Spleen (tissue), 7 donors: ENCODE measurements at regions not wholly inside any gene's neighbourhood (a gene's known extent, or its start where the extent isn't known, plus 50 kb on each side); places are given as distances from the start of the nearest gene placed in this dataset.

ENCODE experiments used
- POLR2A ChIP-seq, 3 donors: fragments of 450-650 bp; IDR thresholded peaks; one replicate each; pipeline ENCODE4 v1.5.1; 2017; ENCODE audit warnings: antibody characterized with exemption in 3 of 3, mild to moderate bottlenecking in 1 of 3
- POLR2AphosphoS5 ChIP-seq, 3 donors: sonication (generic); formaldehyde crosslinking; IDR thresholded peaks; one replicate each; pipeline ENCODE4 v1.5.1; 2017; ENCODE audit warnings: antibody characterized with exemption in 3 of 3
- TF ChIP-seq, protein P1 (sequence below), 11 experiments: fragments of 200-600 bp in 7 of 11; fragments of 450-650 bp in 4 of 11; sonication (generic) in 4 of 11; IDR thresholded peaks in 8 of 11; conservative IDR thresholded peaks in 3 of 11; 1 replicate in 7 of 11; 2 replicates in 4 of 11; pipeline versions ENCODE4 v1.4.0 to v1.8.0; 2016 to 2021; ENCODE audit warnings: antibody characterized with exemption in 11 of 11, inconsistent platforms in 4 of 11, mild to moderate bottlenecking in 1 of 11
- donor health status: DM: no; HTN: no; CAD: no; lungs with moderate emphysema.
- donor health status: DM: no; HTN: no; CAD: no.
- donor health status: DM: no; HTN: no; CAD: no.

DNA sequence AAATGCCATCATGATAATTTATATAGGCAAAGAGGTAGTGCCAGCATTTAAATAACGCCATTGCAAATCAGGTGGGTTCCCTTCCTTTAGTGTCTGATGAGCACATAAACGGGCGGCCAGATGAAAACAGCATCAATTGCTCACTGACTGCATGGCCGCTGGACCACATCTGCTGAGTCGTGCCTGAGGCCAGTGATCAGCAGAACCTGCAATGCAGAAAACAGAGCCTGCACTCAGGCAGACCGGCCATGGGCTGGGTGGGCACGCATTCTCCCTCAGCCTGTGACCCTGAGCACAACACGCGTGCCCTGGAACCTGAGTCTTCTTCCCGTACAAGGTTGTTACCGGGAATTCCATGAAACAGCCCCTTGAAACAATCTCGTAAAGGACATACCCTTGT lies 144.0 kb upstream of the THBS2 start:
- TF ChIP-seq, protein P1, sequence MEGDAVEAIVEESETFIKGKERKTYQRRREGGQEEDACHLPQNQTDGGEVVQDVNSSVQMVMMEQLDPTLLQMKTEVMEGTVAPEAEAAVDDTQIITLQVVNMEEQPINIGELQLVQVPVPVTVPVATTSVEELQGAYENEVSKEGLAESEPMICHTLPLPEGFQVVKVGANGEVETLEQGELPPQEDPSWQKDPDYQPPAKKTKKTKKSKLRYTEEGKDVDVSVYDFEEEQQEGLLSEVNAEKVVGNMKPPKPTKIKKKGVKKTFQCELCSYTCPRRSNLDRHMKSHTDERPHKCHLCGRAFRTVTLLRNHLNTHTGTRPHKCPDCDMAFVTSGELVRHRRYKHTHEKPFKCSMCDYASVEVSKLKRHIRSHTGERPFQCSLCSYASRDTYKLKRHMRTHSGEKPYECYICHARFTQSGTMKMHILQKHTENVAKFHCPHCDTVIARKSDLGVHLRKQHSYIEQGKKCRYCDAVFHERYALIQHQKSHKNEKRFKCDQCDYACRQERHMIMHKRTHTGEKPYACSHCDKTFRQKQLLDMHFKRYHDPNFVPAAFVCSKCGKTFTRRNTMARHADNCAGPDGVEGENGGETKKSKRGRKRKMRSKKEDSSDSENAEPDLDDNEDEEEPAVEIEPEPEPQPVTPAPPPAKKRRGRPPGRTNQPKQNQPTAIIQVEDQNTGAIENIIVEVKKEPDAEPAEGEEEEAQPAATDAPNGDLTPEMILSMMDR (IDR thresholded peaks at IDR 0.05 in 8 of 11, conservative IDR thresholded peaks at IDR 0.05 in 3 of 11): no peak
- TF ChIP-seq POLR2AphosphoS5 (IDR thresholded peaks at IDR 0.05): no peak
- no peak for TF ChIP-seq POLR2A (IDR thresholded peaks at IDR 0.05)
